Natural killer cell treated with Interleukin-12 subunit alpha and Interleukin-12 subunit beta and Interleukin-15 and Interleukin-18, amount 100 ng/mL, for 72 hours (primary cell): ENCODE measurements at regions not wholly inside any gene's neighbourhood (a gene's known extent, or its start where the extent isn't known, plus 50 kb on each side); places are given as distances from the start of the nearest gene placed in this dataset.

Source experiments
- ATAC-seq, 2 donors: fragments of 150-1000 bp; cut with Tn5 transposase in 1 of 2; sonication (Bioruptor Pico), chemical (Tn5 transposase) in 1 of 2; 2 replicates each; pipeline ENCODE4 v1.10.0; 2021
- DNase-seq: peaks from one replicate; pipeline ENCODE4 v3.0.0; 2022; ENCODE audit warnings: low spot score
- H3K27ac Mint-ChIP-seq, 2 donors: 1 replicate in 1 of 2; 2 replicates in 1 of 2; pipeline ENCODE4 v1.8.0; 2022; ENCODE audit warnings: mixed read lengths in 2 of 2, mild to moderate bottlenecking in 1 of 2, moderate library complexity in 1 of 2
- H3K27me3 Mint-ChIP-seq, 2 donors: 1 replicate in 1 of 2; 2 replicates in 1 of 2; pipeline ENCODE4 v1.8.0; 2022; ENCODE audit warnings: mixed read lengths in 2 of 2
- H3K36me3 Mint-ChIP-seq: one replicate; pipeline ENCODE4 v1.8.0; 2022; ENCODE audit warnings: mixed read lengths
- H3K4me1 Mint-ChIP-seq, 2 donors: 1 replicate in 1 of 2; 2 replicates in 1 of 2; pipeline ENCODE4 v1.8.0; 2022; ENCODE audit warnings: low read depth in 2 of 2, mixed read lengths in 2 of 2, mild to moderate bottlenecking in 1 of 2
- H3K4me3 Mint-ChIP-seq: one replicate; pipeline ENCODE4 v1.8.0; 2022; ENCODE audit warnings: mixed read lengths
- H3K9me3 Mint-ChIP-seq: 2 replicates; pipeline ENCODE4 v1.8.0; 2022; ENCODE audit warnings: mixed read lengths

GRCh38 chr12:102746963-102747362 is 170.1 kb downstream of the PAH start:
- Mint-ChIP-seq H3K4me3 (no peak overlapping the region), H3K4me1 (no peaks in the 10 kb centered on the region), H3K27ac (no peak overlapping the region), H3K36me3 (no peaks in the 10 kb centered on the region), H3K9me3 (no peaks in the 10 kb centered on the region), H3K27me3 (no peaks in the 10 kb centered on the region)
- no peak for ATAC-seq
- no peak for DNase-seq

GRCh38 chr12:102745971-102746600 is 171.0 kb downstream of the PAH start:
- H3K4me1 Mint-ChIP-seq: no peaks in the 10 kb centered on the region
- no peaks in the 10 kb centered on the region for H3K9me3 Mint-ChIP-seq
- H3K27ac Mint-ChIP-seq: no peak overlapping the region

GRCh38 chr12:102741196-102741595 is 175.8 kb downstream of the PAH start:
- DNase-seq (no peak), ATAC-seq (no peak)
- Mint-ChIP-seq H3K4me1 (no peaks in the 10 kb centered on the region), H3K27ac (no peak overlapping the region), H3K4me3 (no peak overlapping the region), H3K9me3 (no peaks in the 10 kb centered on the region), H3K36me3 (no peaks in the 10 kb centered on the region), H3K27me3 (no peaks in the 10 kb centered on the region)

More at GRCh38 chr12:102745971-102746600, 171.0 kb downstream of the PAH start:
- ATAC-seq (no peak), DNase-seq (no peak)
- no peaks in the 10 kb centered on the region for H3K36me3 Mint-ChIP-seq
- H3K27me3 Mint-ChIP-seq: no peaks in the 10 kb centered on the region
- H3K4me3 Mint-ChIP-seq: no peak overlapping the region

GRCh38 chr12:102740141-102740955 is 176.7 kb downstream of the PAH start:
- Mint-ChIP-seq H3K27me3 (no peaks in the 10 kb centered on the region), H3K4me3 (no peak overlapping the region), H3K9me3 (no peaks in the 10 kb centered on the region), H3K36me3 (no peaks in the 10 kb centered on the region), H3K4me1 (peaks cover 4% of the 10 kb centered on the region in 2 donors), H3K27ac (no peak overlapping the region)
- no peak for DNase-seq
- no peak for ATAC-seq

GRCh38 chr12:102736328-102736727 is 180.7 kb downstream of the PAH start:
- Mint-ChIP-seq H3K27me3 (no peaks in the 10 kb centered on the region), H3K36me3 (no peaks in the 10 kb centered on the region), H3K4me1 (peaks cover 9% of the 10 kb centered on the region in 2 donors), H3K4me3 (no peak overlapping the region), H3K27ac (no peak overlapping the region), H3K9me3 (no peaks in the 10 kb centered on the region)
- DNase-seq (no peak), ATAC-seq (no peak)

- peaks cover 9% of the 10 kb centered on the region in 2 donors for H3K4me1 Mint-ChIP-seq
- peak overlapping the region; percentile 38 for H3K4me3 Mint-ChIP-seq
- H3K27me3 Mint-ChIP-seq: no peaks in the 10 kb centered on the region
- no peaks in the 10 kb centered on the region for H3K36me3 Mint-ChIP-seq
- H3K9me3 Mint-ChIP-seq: no peaks in the 10 kb centered on the region
- H3K27ac Mint-ChIP-seq: peak overlapping the region; percentile 49 to 71
- peak; percentile 82 to 83 for ATAC-seq
- DNase-seq: no peak
Measured at GRCh38 chr12:102735104-102735503, 181.9 kb downstream of the PAH start.

- DNase-seq (no peak), ATAC-seq (no peak)
- Mint-ChIP-seq H3K36me3 (no peaks in the 10 kb centered on the region), H3K9me3 (no peaks in the 10 kb centered on the region), H3K4me3 (no peak overlapping the region), H3K27ac (no peak overlapping the region), H3K4me1 (peaks cover 13 to 17% of the 10 kb centered on the region in 2 donors), H3K27me3 (no peaks in the 10 kb centered on the region)
Measured at GRCh38 chr12:102730996-102731395, 186.0 kb downstream of the PAH start.

GRCh38 chr12:102728506-102729242 is 188.4 kb downstream of the PAH start:
- peak; percentile 78 to 85 for ATAC-seq
- no peaks in the 10 kb centered on the region for H3K9me3 Mint-ChIP-seq
- H3K4me3 Mint-ChIP-seq: peak overlapping the region; percentile 13
- peaks cover 0 to 3% of the 10 kb centered on the region in 2 donors for H3K27me3 Mint-ChIP-seq
- DNase-seq: no peak
- no peaks in the 10 kb centered on the region for H3K36me3 Mint-ChIP-seq
- H3K27ac Mint-ChIP-seq: peak overlapping the region; percentile 6 to 35
- H3K4me1 Mint-ChIP-seq: peaks cover 5 to 9% of the 10 kb centered on the region in 2 donors

- ATAC-seq (no peak), DNase-seq (no peak)
- peaks cover 5 to 9% of the 10 kb centered on the region in 2 donors for H3K4me1 Mint-ChIP-seq
- H3K27ac Mint-ChIP-seq: no peak overlapping the region
- no peaks in the 10 kb centered on the region for H3K36me3 Mint-ChIP-seq
- peaks cover 0 to 3% of the 10 kb centered on the region in 2 donors for H3K27me3 Mint-ChIP-seq
- H3K4me3 Mint-ChIP-seq: no peak overlapping the region
- peaks cover 3% of the 10 kb centered on the region for H3K9me3 Mint-ChIP-seq
Measured at GRCh38 chr12:102726686-102727085, 190.4 kb downstream of the PAH start.

- Mint-ChIP-seq H3K27ac (no peak overlapping the region), H3K9me3 (peaks cover 3% of the 10 kb centered on the region), H3K27me3 (peaks cover 0 to 6% of the 10 kb centered on the region in 2 donors), H3K4me1 (no peaks in the 10 kb centered on the region), H3K4me3 (no peak overlapping the region), H3K36me3 (no peaks in the 10 kb centered on the region)
- DNase-seq (no peak), ATAC-seq (no peak)
Measured at GRCh38 chr12:102722147-102722546, 194.9 kb downstream of the PAH start.

GRCh38 chr12:102708108-102708507 is 208.9 kb downstream of the PAH start:
- H3K4me1 Mint-ChIP-seq: no peaks in the 10 kb centered on the region
- H3K27me3 Mint-ChIP-seq: peaks cover 3 to 29% of the 10 kb centered on the region in 2 donors
- no peak overlapping the region for H3K27ac Mint-ChIP-seq
- H3K36me3 Mint-ChIP-seq: no peaks in the 10 kb centered on the region
- H3K9me3 Mint-ChIP-seq: no peaks in the 10 kb centered on the region
- DNase-seq: no peak
- H3K4me3 Mint-ChIP-seq: no peak overlapping the region
- ATAC-seq: no peak

GRCh38 chr12:102702447-102703114 is 214.5 kb downstream of the PAH start:
- H3K36me3 Mint-ChIP-seq: no peaks in the 10 kb centered on the region
- H3K27ac Mint-ChIP-seq: no peak overlapping the region
- ATAC-seq (no peak), DNase-seq (no peak)
- H3K4me3 Mint-ChIP-seq: no peak overlapping the region
- peaks cover 0 to 45% of the 10 kb centered on the region in 2 donors for H3K27me3 Mint-ChIP-seq
- H3K9me3 Mint-ChIP-seq: no peaks in the 10 kb centered on the region
- H3K4me1 Mint-ChIP-seq: no peaks in the 10 kb centered on the region

GRCh38 chr12:102696045-102696444 is 215.7 kb upstream of the IGF1 start:
- no peak for DNase-seq
- Mint-ChIP-seq H3K27me3 (peaks cover 11 to 56% of the 10 kb centered on the region in 2 donors), H3K4me3 (no peak overlapping the region), H3K27ac (no peak overlapping the region), H3K4me1 (no peaks in the 10 kb centered on the region), H3K36me3 (peaks cover 6% of the 10 kb centered on the region), H3K9me3 (peaks cover 12% of the 10 kb centered on the region)
- no peak for ATAC-seq
